GM13976 (cell line): ENCODE measurements at regions not wholly inside any gene's neighbourhood (a gene's known extent, or its start where the extent isn't known, plus 50 kb on each side); places are given as distances from the start of the nearest gene placed in this dataset.
"Not testable (repeated sequence)": the region's sequence is repeated elsewhere in the genome, so short reads cannot be mapped to it uniquely, and the experiment has no call there.

Experiments
- DNase-seq: peaks from one replicate; pipeline ENCODE4 v3.0.0; 2012; ENCODE audit warnings: low spot score
- in situ Hi-C: fragments of 300-500 bp; cut with MboI; formaldehyde crosslinking; loops from one replicate; pipeline ENCODE4 v1.12.0; 2022; ENCODE audit warnings: low sequenced_read_pairs, mixed read lengths, inconsistent platforms; ENCODE audit not compliant: unreplicated experiment
- TF ChIP-seq, protein P1 (sequence below): IDR thresholded peaks from 2 replicates; pipeline ENCODE4 v1.5.1; 2012; ENCODE audit warnings: borderline replicate concordance, mild to moderate bottlenecking; ENCODE audit not compliant: insufficient read depth; ENCODE audit errors: extremely low read depth, missing control alignments, control extremely low read depth

- in situ Hi-C loops = no loop called here
- TF ChIP-seq, protein P1, sequence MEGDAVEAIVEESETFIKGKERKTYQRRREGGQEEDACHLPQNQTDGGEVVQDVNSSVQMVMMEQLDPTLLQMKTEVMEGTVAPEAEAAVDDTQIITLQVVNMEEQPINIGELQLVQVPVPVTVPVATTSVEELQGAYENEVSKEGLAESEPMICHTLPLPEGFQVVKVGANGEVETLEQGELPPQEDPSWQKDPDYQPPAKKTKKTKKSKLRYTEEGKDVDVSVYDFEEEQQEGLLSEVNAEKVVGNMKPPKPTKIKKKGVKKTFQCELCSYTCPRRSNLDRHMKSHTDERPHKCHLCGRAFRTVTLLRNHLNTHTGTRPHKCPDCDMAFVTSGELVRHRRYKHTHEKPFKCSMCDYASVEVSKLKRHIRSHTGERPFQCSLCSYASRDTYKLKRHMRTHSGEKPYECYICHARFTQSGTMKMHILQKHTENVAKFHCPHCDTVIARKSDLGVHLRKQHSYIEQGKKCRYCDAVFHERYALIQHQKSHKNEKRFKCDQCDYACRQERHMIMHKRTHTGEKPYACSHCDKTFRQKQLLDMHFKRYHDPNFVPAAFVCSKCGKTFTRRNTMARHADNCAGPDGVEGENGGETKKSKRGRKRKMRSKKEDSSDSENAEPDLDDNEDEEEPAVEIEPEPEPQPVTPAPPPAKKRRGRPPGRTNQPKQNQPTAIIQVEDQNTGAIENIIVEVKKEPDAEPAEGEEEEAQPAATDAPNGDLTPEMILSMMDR = no peak
- DNase-seq = no peak
Observed at GRCh38 chr4:38298868-38299713, 338.9 kb downstream of the PTTG2 start.

- no peak for DNase-seq
- in situ Hi-C loops = no loop called here
- TF ChIP-seq, protein P1 = no peak
Observed at GRCh38 chr4:38302910-38303309, 342.7 kb downstream of the PTTG2 start.

- in situ Hi-C loops, DNase-seq: not testable (repeated sequence)
Observed at GRCh38 chr4:38304460-38304859, 344.3 kb downstream of the PTTG2 start.

- in situ Hi-C loops = no loop called here
- peak; percentile 61 for DNase-seq
- TF ChIP-seq, protein P1 = no peak
Observed at GRCh38 chr4:38306482-38307071, 346.4 kb downstream of the PTTG2 start.

DNA sequence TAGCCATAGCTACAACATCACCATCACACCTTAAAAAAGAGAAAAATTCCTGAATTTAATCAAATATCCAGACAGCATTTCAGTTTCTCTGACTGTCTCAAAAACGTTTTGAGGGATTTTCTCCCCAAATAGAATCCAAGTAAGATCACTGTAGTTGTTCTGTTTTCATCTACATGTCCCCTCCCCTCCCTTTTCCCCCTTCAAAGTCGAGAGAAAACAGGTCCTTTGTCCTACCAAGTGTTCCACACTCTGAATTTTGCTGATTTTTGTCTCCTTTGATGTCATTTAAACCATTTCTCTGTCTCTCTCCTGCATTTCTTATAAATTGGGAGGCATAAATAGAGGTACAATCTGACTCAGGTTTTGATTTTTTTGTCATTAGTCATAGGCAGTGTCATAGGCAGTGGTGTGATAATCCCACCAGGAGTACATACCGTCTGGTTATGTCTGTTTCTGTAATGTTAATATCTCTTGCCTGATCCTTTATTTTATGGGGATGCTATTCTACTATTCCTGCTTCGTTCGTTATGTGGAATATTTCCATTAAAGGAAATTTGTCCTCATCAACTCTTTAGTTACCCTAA lies 348.6 kb downstream of the PTTG2 start:
- DNase-seq = no peak
- TF ChIP-seq, protein P1 = no peak
- in situ Hi-C loops = no loop called here

GRCh38 chr4:38309471-38309870 lies 349.3 kb downstream of the PTTG2 start:
- TF ChIP-seq, protein P1 = no peak
- no peak for DNase-seq
- in situ Hi-C loops = no loop called here

DNA sequence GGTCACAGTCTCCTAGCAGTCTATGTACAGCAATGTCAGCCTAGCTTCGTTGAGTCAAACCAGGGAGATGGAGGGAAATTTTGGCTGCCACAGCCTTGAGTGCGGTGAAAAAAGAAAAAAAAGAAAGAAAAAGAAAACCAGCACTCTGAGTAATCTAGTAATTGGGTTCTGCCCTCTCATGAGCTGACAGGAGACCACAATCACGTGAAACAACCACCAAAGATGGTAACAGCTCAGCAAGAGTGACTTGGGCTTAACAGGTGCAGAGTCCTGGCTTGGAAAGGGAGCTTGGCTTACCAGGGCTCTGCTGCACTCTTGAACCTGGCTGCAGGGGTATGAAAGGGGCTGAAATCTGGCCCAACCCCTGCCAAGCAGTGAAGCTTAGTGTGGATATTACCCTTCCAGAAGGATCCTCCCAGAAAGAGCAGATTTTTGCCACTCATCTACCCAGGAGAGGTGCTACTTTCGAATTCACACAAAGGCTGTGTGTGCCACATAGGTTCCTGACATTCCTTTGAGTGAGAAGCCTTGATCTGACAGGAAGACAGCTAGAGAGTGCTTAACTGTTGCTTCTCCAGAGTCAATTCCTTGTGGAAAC lies 350.3 kb downstream of the PTTG2 start:
- in situ Hi-C loops = loop anchor here (10.0 kb wide), 1 partner anchor 236 kb away; no protein-coding TSS in a partner anchor
- DNase-seq = peak; percentile 74
- TF ChIP-seq, protein P1 = no peak
